NB4 (cell line): ENCODE measurements at regions not wholly inside any gene's neighbourhood (a gene's known extent, or its start where the extent isn't known, plus 50 kb on each side); places are given as distances from the start of the nearest gene placed in this dataset.

ENCODE experiments used
- DNase-seq: peaks from one replicate; pipeline ENCODE4 v3.0.0; 2010; ENCODE audit warnings: low read depth
- H3K4me3 ChIP-seq: one replicate; pipeline ENCODE4 v1.5.1; 2011; ENCODE audit warnings: mild to moderate bottlenecking, low read depth, low read length, moderate library complexity
- MAX ChIP-seq: IDR thresholded peaks from 2 replicates; pipeline ENCODE4 v1.6.1; 2011; ENCODE audit warnings: low read depth, low read length
- MYC ChIP-seq: IDR thresholded peaks from 2 replicates; pipeline ENCODE4 v1.6.1; 2011; ENCODE audit warnings: low read depth, low read length
- POLR2A ChIP-seq: IDR thresholded peaks from 2 replicates; pipeline ENCODE4 v1.6.1; 2011; ENCODE audit warnings: mild to moderate bottlenecking; ENCODE audit not compliant: insufficient read length; ENCODE audit errors: extremely low read depth
- TF ChIP-seq, protein P1 (sequence below): IDR thresholded peaks from one replicate; pipeline ENCODE4 v1.5.1; 2012; ENCODE audit warnings: low read depth, low read length

GRCh38 chr2:228747483-228747882, 523.6 kb downstream of the PID1 start:
- DNase-seq = peak; percentile 51
- TF ChIP-seq, protein P1, sequence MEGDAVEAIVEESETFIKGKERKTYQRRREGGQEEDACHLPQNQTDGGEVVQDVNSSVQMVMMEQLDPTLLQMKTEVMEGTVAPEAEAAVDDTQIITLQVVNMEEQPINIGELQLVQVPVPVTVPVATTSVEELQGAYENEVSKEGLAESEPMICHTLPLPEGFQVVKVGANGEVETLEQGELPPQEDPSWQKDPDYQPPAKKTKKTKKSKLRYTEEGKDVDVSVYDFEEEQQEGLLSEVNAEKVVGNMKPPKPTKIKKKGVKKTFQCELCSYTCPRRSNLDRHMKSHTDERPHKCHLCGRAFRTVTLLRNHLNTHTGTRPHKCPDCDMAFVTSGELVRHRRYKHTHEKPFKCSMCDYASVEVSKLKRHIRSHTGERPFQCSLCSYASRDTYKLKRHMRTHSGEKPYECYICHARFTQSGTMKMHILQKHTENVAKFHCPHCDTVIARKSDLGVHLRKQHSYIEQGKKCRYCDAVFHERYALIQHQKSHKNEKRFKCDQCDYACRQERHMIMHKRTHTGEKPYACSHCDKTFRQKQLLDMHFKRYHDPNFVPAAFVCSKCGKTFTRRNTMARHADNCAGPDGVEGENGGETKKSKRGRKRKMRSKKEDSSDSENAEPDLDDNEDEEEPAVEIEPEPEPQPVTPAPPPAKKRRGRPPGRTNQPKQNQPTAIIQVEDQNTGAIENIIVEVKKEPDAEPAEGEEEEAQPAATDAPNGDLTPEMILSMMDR = no peak
- TF ChIP-seq MYC (no peak), MAX (no peak), POLR2A (no peak)
- no peak overlapping the region for H3K4me3 ChIP-seq

DNA sequence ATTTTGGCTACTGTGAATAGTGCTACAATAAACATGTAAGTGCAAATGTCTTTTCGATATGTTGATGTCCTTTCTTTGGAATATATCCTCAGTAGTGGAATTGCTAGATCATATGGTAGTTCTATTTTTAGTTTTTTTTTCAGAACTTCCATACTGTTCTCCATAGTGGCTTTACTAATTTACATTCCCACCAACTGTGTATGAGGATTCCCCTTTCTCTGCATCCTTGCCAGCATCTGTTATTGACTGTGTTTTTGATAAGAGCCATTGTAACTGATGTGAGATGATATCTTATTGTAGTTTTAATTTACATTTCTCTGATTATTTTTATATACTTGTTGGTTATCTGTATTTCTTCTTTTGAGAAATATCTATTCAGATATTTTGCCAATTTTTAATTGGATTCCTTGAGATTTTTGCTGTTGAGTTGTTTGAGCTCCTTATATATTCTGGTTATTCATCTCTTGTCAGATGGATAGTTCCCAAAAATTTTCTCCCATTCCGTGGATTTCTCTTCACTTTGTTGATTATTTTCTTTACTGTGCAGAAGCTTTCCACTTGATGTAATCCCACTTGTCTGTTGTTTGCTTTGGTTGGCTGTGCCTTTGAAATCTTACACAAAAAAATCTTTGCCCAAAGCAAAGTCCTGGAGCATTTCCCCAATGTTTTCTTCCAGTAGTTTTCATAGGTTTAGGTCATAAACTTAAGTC, 532.3 kb downstream of the PID1 start:
- DNase-seq = no peak
- H3K4me3 ChIP-seq = no peak overlapping the region
- TF ChIP-seq, protein P1 = no peak
- TF ChIP-seq MAX (no peak), MYC (no peak), POLR2A (no peak)

GRCh38 chr2:228735697-228736096, 535.4 kb downstream of the PID1 start:
- TF ChIP-seq MYC (no peak), MAX (no peak), POLR2A (no peak)
- TF ChIP-seq, protein P1 = no peak
- DNase-seq = no peak
- no peak overlapping the region for H3K4me3 ChIP-seq

GRCh38 chr2:228731517-228731916, 539.6 kb downstream of the PID1 start:
- no peak for DNase-seq

GRCh38 chr2:228728961-228729360, 542.1 kb downstream of the PID1 start:
- no peak overlapping the region for H3K4me3 ChIP-seq
- DNase-seq = no peak
- TF ChIP-seq MAX (no peak), MYC (no peak), POLR2A (no peak)
- TF ChIP-seq, protein P1 = no peak

More at GRCh38 chr2:228731517-228731916, 539.6 kb downstream of the PID1 start:
- H3K4me3 ChIP-seq = no peak overlapping the region
- TF ChIP-seq, protein P1 = no peak
- TF ChIP-seq POLR2A (no peak), MYC (no peak)
